ENCODE measurements at regions not wholly inside any gene's neighbourhood (a gene's known extent, or its start where the extent isn't known, plus 50 kb on each side); places are given as distances from the start of the nearest gene placed in this dataset.

DNA sequence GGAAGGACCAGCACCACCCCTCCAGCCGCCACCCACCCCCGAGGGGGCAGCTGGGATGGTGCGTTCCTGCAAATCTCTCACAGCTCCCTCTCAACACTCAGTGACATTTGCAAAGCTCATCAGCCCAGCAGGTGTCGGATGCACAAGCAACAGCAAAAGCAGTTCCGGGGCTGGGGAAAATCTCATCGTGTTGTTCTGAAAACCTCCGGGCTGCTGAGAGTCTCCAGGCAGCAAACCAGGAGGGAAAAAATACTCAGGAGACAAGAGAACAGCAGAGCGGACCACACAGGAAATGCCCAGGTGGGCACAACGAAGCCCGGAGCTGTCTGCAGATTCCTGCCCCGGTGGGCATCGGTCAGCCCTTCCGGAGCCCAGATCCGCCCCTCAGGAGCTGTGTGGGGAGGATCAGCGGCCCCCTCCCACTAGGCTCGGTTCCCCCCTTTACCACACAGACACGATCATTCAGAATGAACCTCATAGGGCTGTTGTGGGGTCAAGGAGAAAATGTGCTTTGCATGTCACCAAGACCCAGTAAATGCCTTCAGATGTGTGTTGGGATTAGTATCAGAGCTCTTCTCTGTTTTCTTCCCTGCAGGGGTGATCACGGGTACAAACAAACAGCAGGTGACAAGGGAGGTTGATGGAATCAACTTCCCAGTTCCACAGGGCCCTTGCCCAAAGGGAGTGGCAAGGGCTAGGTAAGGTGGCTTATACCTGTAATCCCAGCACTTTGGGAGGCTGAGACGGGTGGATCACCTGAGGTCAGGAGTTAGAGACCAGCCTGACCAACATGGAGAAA lies 127.0 kb upstream of the TIAM1 start:
- no peak for DNase-seq (ENCODE audit: low read depth in 1 of 2, low spot score in 1 of 2)

DNA sequence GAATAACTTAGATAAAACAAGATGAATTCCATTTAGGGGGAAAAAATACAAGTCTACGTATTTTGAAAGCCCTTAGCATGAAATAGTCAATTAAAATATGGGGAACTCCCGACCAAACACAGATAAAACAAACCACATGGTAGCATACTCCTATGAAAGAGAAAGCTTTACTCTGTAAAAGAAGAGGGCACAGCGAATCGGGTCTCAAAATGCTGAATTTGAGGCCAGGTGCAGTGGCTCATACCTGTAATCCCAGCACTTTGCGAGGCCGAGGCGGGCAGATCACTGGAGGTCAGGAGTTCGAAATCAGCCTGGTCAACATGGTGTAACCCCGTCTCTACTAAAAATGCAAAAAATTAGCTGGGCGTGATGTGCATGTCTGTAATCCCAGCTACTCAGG lies 116.9 kb upstream of the TIAM1 start:
- no peak for DNase-seq (ENCODE audit: low read depth in 1 of 2, low spot score in 1 of 2)

DNA sequence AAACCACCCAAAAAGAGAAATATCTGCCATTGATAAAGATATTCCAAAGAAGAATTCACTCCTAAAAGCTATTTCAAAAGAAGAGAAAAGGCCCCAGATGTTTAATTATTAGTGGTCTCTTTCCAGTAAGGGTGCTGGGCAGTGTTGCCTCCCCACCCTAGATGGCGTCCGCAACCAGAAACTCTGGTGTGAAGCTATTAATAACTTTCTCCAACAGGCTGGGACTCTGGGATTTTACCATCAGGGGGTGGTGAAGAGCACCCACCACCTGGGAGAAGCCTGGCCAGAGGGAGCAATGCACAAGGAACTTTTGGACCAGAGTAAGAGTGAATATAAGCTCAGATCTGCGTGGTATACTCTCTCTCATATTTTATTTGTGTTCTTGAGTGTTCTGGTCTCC lies 115.4 kb upstream of the TIAM1 start:
- no peak for DNase-seq (ENCODE audit: low read depth in 1 of 2, low spot score in 1 of 2)

DNA sequence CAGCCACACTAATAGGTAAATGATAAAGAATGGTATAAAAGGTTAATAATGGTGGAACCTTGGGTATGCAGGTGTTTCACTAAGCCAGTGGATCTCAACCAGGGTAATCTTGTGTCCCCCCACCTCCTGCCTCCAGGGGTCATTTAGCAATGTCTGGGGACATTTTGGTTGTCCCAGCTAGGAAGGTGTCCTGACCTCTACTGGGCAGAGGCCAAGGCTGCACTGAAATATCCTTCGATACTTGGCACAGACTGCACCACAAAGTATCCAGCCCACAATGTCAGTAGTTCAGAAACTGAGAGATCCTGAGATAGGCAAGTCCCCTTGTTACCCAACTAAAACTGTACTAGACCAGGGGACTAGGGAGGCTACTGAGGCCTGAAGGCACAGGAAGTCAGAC lies 113.6 kb upstream of the TIAM1 start:
- no peak for DNase-seq (ENCODE audit: low read depth in 1 of 2, low spot score in 1 of 2)

DNA sequence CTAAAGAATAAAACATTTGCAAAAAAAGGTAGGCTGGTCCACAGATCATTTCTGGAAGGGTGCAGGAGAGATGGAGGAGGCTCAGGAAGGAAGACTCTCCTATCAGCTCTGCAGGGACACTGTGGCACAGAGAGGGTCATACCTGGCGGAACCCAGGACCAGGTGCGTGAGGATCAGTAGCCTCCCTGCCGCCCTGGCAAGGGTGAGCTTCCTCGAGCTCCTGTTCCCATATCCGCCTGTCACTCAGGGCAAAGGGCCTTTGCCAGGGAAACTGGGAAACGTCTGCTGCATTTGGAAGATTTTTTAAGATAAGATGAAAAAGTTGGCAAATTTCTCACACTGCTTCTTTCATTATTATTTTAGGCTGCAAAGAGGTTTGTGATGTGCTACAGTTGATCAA lies 112.1 kb upstream of the TIAM1 start:
- DNase-seq (ENCODE audit: low read depth in 1 of 2, low spot score in 1 of 2) = no peak

DNA sequence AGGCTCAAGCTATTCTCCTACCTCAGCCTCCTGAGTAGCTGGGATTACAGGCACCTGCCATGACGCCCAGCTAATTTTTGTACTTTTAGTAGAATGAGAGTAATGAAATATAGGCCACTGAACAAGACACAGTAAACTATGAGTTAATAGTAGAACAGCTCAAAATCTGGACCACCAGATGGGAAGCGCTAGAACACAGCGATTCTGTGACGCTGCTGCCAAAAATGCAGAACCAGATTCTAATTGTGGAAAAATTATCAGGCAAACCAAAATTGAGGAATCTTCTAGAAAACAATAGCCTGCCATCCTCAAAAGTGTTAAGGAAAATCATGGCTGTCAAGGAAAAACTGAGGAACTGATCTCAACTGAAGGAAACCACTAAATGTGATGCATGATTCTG lies 111.4 kb upstream of the TIAM1 start:
- no peak for DNase-seq (ENCODE audit: low read depth in 1 of 2, low spot score in 1 of 2)

DNA sequence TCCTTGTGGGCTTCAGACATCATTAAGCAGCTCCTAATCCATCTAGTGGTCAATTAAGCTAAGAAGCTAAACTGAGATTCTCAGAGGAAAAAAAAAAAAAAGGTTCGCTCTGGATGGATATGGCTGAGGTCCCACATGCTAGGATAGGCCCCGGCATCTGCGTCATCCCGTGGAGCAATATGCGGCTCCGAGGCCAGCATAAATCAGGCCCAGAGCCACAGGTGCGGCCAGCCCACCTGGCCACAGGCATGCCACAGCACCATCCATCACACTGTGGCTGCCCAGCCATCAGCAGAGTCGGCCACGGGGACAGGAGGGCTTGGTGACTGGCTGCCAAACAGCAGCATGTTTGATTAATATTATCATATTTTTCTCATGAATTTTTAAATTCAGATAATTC lies 106.9 kb upstream of the TIAM1 start:
- no peak for DNase-seq (ENCODE audit: low read depth in 1 of 2, low spot score in 1 of 2)

DNA sequence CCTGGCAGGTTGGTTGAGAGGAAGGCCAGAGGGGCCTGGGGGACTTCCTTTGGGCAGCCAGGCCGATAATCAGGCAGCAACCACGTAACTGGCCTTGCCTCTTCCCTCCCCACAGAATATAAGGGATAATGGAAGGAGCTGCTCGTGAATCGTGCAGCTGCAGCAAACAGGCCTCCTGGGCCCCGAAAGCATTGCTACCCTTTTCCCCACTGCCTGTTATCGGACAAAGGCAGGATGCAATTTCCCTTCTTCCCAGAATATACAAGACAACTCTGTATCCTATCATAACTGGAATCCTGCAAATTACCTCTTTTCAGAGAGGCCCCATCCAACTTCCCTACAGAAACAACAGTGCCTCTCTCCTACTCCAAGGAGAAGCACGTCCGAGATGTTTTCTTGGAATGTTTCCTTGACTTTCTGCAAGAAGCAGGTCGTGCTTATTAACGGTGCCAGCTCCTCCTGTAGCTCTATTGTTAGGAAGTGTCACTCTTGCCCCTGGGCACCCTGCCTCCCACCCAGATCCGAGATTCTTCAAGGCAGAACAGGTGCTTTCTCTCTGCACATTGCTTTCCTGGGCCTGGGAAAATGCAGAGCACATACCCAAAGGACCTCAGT lies 106.0 kb upstream of the TIAM1 start:
- DNase-seq (ENCODE audit: low read depth in 1 of 2, low spot score in 1 of 2) = no peak

DNA sequence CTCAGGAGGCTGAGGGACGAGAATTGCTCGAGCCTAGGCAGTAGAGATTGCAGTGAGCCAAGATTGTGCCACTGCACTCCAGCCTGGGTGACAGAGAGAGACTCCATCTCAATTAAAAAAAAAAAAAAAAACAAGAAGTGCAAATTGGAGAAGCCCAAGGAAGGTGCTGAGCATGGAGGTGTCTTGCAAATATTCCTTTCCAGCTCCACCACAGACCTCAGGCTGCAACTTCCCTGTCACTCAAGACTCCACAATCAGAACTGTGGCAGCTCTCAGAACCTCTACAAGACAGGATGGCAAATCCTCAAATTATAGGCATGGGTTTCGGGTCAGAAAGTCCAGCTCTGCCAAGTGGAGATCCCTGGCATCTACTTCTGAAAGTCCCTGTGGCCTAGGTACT lies 104.4 kb upstream of the TIAM1 start:
- DNase-seq (ENCODE audit: low read depth in 1 of 2, low spot score in 1 of 2) = no peak

DNA sequence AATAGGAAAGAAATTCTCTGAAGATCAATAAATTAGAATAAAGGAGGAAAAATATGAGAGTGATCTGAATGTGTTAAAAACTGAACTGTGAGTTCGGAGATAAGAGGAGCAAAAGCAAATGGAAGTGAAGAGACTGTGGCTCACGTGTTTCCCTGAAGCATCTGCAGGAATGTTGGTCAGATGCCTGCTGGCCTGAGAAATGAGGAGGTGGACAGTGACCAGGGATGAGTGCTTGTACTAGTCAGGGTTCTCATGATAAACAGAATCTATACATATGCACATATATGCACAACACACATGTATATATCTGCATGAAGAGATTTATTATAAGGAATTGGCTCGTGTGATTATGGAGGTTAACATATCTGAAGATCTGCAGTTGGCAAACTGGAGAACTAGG lies 103.4 kb upstream of the TIAM1 start:
- DNase-seq (ENCODE audit: low read depth in 1 of 2, low spot score in 1 of 2) = no peak

DNA sequence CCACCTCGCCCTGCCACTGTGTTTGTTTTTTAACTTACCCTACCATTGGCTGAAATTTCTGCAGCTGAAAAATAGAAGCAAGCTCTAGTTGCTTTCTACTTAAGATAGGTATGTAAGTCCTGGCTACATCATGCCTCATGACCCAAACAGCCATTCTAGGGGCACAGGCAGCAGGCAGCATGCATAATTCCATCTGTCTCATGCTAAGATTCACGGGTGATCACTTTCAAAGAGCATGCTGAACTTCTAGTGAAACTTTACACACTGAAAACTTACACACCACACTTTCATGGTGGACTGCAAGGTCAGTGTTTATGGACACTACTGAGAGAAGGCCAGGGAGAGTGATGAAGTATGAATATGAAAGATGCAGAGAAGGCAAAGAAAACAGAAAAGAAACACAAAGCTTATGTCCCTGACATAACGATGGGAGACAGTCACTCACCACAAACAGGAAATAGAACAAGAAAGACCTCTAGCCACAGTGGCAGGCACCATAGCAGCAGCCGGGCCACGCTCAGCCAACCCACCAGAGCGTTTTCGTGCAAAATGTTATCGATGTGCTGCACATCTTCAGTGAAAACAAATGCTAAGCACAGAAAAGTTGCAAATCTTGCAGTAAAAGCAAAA lies 102.3 kb upstream of the TIAM1 start:
- DNase-seq (ENCODE audit: low read depth in 1 of 2, low spot score in 1 of 2) = no peak

DNA sequence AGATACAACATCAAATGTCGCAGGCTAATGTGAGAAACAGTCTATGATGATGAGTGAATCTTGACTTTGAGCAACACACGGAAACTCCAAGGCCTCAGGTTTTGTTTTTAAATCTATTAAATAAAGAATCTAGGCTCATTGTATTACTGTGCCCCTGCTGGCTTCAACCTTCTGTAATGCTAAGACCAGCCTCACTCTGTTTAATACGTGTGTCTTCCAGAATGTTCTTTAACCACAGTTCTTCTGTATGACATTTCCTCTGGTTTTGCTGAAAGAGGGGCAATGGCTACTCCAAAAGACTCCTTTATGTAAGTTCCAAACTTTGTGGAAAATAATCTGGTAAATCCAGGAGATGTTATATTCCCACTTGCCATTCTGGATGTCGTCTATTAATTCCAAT lies 101.1 kb upstream of the TIAM1 start:
- DNase-seq (ENCODE audit: low read depth in 1 of 2, low spot score in 1 of 2) = no peak

DNA sequence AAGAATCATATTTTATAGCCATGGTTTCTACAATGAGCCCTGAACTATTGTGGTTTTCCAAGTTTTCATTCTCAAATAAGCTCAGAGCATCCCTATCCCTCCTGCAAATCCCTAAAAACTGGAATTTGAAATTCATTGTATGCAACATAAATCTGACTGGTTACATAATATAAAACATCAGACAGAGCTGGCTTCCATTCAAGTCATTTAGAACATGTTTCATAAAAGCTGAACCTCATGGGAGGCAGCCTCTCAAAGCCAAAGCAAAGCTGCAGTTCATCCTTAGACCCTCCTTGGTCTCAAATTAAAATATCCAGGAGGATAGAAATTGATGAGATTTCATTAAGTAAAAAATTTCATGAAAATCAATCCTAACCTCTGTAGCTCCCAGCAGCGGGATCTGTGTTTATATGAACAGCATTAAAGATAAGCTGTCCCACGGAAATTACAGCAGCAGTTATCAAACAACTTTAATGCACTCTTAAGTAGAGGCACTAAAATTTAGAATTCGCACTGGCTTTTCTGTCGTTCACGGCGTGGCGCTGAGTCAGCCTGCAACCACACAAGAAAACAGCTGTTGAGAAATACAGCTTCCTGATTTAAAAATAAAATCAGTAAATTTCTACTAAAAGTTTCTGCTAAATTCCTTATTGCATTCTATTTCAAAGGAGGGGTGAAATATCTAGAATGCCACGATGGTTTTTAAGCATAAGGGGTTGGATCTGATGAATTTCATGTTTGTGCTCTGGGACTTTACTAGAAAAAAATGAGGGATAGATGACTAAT lies 99.9 kb upstream of the TIAM1 start:
- DNase-seq (ENCODE audit: low read depth in 1 of 2, low spot score in 1 of 2) = no peak

DNA sequence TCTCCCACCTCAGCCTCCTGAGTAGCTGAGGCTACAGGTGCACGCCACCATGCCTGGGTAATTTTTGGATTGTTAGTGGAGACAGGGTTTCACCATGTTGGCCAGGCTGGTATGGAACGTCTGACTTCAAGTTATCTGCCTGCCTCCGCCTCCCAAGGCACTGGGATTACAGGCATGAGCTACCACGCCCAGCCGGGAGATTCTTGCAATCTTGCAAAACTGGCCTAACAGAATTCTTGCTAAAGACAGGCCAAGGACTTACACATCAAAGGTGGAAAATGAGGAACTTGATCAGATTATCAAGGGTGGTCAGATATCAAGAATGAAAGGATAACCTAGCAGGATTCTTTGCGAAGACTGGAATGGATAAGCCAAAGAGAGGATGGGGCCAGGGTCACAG lies 98.3 kb upstream of the TIAM1 start:
- DNase-seq (ENCODE audit: low read depth in 1 of 2, low spot score in 1 of 2) = no peak

DNA sequence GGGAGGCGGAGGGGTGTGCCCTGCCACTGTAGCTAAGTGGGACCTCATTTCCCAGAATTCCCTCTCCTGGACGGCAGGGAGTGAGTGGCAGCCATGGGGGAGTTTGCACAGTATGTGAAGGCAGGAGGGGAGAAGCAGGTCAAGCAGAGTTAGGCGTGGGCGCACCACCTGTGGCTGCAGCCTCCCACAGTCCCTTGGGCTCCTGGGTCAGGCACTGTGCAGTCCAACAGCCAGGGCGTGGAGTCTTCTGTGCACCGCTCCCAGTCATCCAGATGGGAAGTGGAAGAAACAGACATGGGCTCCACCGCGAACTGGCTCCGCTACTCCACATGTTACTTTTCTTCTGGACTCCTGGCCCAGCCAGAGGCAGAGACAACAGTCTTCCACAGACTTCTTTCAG lies 85.4 kb upstream of the TIAM1 start:
- no peak for DNase-seq (ENCODE audit: low read depth in 1 of 2, low spot score in 1 of 2)

DNA sequence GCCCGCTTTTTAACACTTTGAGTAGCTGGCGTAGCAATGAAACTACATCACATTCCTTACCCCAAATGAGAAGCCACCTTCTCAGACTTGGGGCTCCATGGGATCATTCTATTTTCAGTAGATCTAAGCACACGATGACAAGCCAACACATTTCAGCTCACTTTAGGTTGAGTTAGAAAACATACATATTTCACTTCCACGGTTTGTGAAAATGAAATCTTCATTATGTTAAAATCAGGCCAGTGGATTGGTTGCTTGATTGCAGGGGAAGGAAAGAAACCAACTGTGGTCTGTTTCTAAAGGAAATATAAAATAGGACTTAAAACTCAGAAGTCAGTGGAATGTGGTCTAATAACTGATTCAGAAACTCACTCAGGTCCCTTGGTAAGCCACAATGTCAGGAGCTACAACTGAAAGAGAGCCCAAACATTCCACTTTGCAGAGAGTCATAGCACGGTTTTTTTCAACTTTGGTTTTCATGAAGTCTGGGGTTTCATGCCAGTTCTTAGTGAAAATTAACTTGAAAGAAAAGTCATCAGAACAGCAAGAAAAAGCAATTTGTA lies 82.3 kb upstream of the TIAM1 start:
- DNase-seq (ENCODE audit: low read depth in 1 of 2, low spot score in 1 of 2) = peak in 1 of 2 donors; percentile 36

DNA sequence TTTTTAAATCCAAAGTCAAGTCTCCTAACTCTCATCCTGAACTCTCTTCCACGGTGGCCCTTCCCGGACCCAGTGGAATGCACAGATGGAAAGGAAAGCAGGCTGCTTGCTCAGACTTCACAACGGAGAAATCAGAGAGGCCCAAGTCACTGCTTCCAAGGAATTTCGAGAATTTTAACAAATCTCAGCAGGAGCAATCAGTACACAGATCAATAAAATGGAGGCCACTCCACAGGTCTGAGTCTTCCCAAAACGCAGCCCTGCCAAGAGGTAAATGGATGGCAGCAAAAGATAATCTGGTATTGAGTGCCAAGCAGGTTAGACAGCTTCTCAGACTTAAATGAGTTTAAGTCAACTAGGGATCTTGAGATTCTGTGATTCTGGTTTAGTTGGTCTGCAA lies 81.1 kb upstream of the TIAM1 start:
- DNase-seq (ENCODE audit: low read depth in 1 of 2, low spot score in 1 of 2) = no peak

DNA sequence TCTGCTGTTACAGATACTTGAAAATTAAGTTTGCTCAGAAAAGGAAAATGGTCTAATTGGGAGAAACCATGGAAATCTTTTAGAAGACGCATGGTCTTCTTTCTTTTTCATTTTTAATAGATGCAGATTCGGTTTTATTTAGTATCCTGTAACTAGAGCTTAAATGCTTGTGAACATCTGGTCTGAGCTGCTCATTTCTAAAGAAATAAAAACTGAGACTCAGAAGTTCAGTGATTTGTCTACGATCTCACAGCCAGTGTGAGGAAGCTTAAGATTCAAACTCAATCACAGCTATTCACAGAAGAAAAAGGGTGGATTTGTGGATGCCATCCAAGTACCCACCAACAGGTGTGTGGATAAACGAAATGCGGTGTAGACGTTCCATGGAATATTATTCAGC lies 80.0 kb upstream of the TIAM1 start:
- no peak for DNase-seq (ENCODE audit: low read depth in 1 of 2, low spot score in 1 of 2)

DNA sequence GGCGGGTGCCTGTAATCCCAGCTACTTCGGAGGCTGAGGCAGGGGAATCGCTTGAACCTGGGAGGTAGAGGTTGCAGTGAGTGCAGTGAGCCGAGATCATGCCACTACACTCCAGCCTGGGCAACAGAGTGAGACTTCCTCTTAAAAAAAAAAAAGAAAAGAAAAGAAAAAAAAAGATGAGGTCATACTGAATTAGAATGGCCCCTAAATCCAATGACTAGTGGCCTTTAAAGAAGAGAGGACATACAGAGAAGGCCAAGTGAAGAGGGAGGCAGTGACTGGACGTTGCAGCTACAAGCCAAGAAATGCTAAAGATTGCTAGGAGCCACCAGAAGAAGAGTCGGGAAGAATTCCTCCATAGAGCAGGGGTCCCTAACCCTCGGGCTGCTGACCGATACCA lies 76.9 kb upstream of the TIAM1 start:
- DNase-seq (ENCODE audit: low read depth in 1 of 2, low spot score in 1 of 2) = no peak

DNA sequence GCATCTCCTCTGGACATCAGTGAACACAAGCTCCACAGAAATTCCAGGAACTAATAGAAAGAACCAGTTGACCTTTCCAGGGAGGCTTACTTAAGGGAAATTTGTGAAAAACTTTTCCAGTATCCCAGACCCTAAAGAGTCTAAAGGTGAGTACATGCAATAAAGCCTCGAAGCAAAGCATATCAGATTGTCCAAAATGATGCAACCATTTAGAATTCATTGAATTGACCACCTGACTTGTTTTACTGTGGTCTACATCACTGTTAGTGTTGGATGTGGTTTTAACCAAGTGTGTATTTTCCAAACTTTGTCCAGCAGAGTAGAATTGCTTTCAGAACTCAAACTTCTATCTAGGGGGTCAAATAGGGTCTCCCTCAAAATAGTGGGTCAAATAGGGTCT lies 76.3 kb upstream of the TIAM1 start:
- DNase-seq (ENCODE audit: low read depth in 1 of 2, low spot score in 1 of 2) = no peak

DNA sequence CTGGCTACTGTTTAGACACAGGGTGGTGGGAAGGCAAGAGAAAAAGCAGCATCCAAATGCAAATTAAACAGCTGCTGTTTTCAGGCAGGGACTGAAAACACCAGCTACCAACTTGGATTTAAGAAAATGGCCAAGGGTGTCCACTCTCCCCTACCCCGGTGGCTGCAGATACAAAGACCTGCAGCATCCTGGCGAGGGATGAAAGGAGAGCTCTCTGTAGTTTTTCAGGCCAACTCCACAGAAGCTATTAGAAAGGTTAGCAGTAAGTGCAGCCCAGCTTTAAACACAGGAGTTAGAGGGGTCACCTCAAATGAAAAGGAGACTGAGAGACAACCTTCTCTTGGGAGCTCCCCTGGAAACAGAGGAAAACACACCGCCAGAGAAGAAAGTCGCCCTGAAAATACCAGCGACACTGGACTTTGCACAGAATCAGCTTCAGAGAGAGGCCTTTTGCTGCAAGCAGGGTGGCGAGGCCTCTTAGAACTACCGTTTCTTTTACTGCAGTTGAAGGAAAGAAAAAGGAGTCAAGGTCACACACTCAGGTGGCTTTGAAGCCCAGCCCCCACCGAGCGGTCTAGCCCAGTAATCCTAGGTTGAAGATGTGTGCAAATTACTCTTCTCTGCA lies 74.4 kb upstream of the TIAM1 start:
- DNase-seq (ENCODE audit: low read depth in 1 of 2, low spot score in 1 of 2) = no peak
